GM19035 (cell line): ENCODE measurements at regions not wholly inside any gene's neighbourhood (a gene's known extent, or its start where the extent isn't known, plus 50 kb on each side); places are given as distances from the start of the nearest gene placed in this dataset.

Experiments used
- ATAC-seq: cut with Tn5 transposase; IDR thresholded peaks from one replicate; pipeline ENCODE4 v1.9.1; 2021; ENCODE audit not compliant: unreplicated experiment

GRCh38 chr17:65278050-65278819 lies 141.1 kb downstream of the RGS9 start:
- ATAC-seq, result no peak

- no peak for ATAC-seq
Measured at GRCh38 chr17:65277576-65277975, 140.4 kb downstream of the RGS9 start.
